ENCODE measurements at regions not wholly inside any gene's neighbourhood (a gene's known extent, or its start where the extent isn't known, plus 50 kb on each side); places are given as distances from the start of the nearest gene placed in this dataset.

- no peak overlapping the region for H3K4me3 ChIP-seq (ENCODE audit: control insufficient read depth, low read depth, low read length)
- TF ChIP-seq CTCF (conservative IDR thresholded peaks at IDR 0.05; ENCODE audit: control insufficient read depth, insufficient read depth, low read depth, low read length), result no peak
- no peak for DNase-seq (ENCODE audit: low read depth)
These were observed 118.0 kb upstream of the PPARGC1A start for GRCh38 chr4:24007860-24008261.

GRCh38 chr4:24006269-24006668, 116.4 kb upstream of the PPARGC1A start:
- TF ChIP-seq CTCF (conservative IDR thresholded peaks at IDR 0.05; ENCODE audit: control insufficient read depth, insufficient read depth, low read depth, low read length), result no peak
- no peak overlapping the region for H3K4me3 ChIP-seq (ENCODE audit: control insufficient read depth, low read depth, low read length)
- no peak for DNase-seq (ENCODE audit: low read depth)

- no peak for TF ChIP-seq CTCF (conservative IDR thresholded peaks at IDR 0.05; ENCODE audit: control insufficient read depth, insufficient read depth, low read depth, low read length)
- DNase-seq (ENCODE audit: low read depth), result peak; percentile 47
- H3K4me3 ChIP-seq (ENCODE audit: control insufficient read depth, low read depth, low read length), result no peak overlapping the region
These were observed 114.1 kb upstream of the PPARGC1A start for GRCh38 chr4:24003926-24004325.

GRCh38 chr4:24003496-24003895, 113.6 kb upstream of the PPARGC1A start:
- no peak overlapping the region for H3K4me3 ChIP-seq (ENCODE audit: control insufficient read depth, low read depth, low read length)
- peak; percentile 3 for TF ChIP-seq CTCF (conservative IDR thresholded peaks at IDR 0.05; ENCODE audit: control insufficient read depth, insufficient read depth, low read depth, low read length)
- no peak for DNase-seq (ENCODE audit: low read depth)

- peak; percentile 39 for DNase-seq (ENCODE audit: low read depth)
- TF ChIP-seq CTCF (conservative IDR thresholded peaks at IDR 0.05; ENCODE audit: control insufficient read depth, insufficient read depth, low read depth, low read length), result no peak
- H3K4me3 ChIP-seq (ENCODE audit: control insufficient read depth, low read depth, low read length), result no peak overlapping the region
These were observed 112.6 kb upstream of the PPARGC1A start for GRCh38 chr4:24002330-24002966.

GRCh38 chr4:24001486-24002329, 111.9 kb upstream of the PPARGC1A start:
- no peak for DNase-seq (ENCODE audit: low read depth)
- TF ChIP-seq CTCF (conservative IDR thresholded peaks at IDR 0.05; ENCODE audit: control insufficient read depth, insufficient read depth, low read depth, low read length), result no peak
- no peak overlapping the region for H3K4me3 ChIP-seq (ENCODE audit: control insufficient read depth, low read depth, low read length)
